ENCODE measurements at regions not wholly inside any gene's neighbourhood (a gene's known extent, or its start where the extent isn't known, plus 50 kb on each side); places are given as distances from the start of the nearest gene placed in this dataset.

- no peak overlapping the region for H3K4me3 ChIP-seq (ENCODE audit: low read length)
These were observed 95.2 kb upstream of the TIAM2 start for GRCh38 chr6:154899824-154900463.

DNA sequence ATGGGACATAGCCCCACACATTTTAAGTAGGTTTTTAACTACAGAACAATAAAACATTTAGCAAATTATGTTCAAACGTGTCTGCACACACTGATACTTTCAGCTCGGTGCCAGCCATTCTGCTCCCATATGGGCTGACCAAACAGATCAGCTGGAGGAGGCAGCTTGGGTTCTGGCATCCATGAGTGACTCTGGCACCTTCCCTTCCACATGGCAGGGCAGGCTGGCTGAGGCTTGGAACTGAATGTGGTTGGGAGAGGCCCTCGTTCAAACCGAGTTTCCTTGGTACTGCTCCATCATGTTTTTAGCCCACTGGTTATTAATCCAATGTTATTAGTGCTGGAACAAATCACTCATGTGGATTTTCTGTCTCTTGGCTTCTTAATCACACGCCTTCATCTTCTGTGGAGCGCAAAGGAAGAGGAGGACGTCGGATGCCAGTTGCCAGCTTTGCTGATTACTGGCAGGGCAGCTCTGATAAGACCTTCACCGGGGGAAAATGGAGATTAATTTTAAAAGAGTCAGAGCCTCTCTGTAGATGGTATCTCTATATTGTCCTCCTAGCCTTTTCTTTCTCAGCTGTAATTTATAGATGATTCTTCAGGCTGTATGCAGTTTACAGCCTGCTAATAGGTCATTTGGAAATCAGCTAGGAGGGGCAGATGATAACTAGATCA is 93.1 kb upstream of the TIAM2 start:
- DNase-seq: no peak
- 90% methylated on average over 2 of the region's 9 CpGs for WGBS (ENCODE audit: insufficient coverage, low lambda C conversion rate)
- Histone ChIP-seq H3K36me3 (ENCODE audit: control insufficient read depth, insufficient read depth, low read length) (no peaks in the 10 kb centered on the region), H3K4me1 (ENCODE audit: control insufficient read depth, insufficient read depth, low read length) (peaks cover 9% of the 10 kb centered on the region), H3K9me3 (ENCODE audit: control insufficient read depth, low read depth, low read length) (no peaks in the 10 kb centered on the region), H3K4me3 (ENCODE audit: low read length) (no peak overlapping the region), H3K27me3 (ENCODE audit: control insufficient read depth, insufficient read depth, low read length) (no peaks in the 10 kb centered on the region), H3K27ac (ENCODE audit: low read length) (no peak overlapping the region)

More at GRCh38 chr6:154899824-154900463, 95.2 kb upstream of the TIAM2 start:
- Histone ChIP-seq H3K27ac (ENCODE audit: low read length) (peak overlapping the region; percentile 67), H3K27me3 (ENCODE audit: control insufficient read depth, insufficient read depth, low read length) (no peaks in the 10 kb centered on the region), H3K9me3 (ENCODE audit: control insufficient read depth, low read depth, low read length) (no peaks in the 10 kb centered on the region), H3K4me1 (ENCODE audit: control insufficient read depth, insufficient read depth, low read length) (peaks cover 9% of the 10 kb centered on the region), H3K36me3 (ENCODE audit: control insufficient read depth, insufficient read depth, low read length) (no peaks in the 10 kb centered on the region)
- 72% methylated on average over 3 of the region's 10 CpGs for WGBS (ENCODE audit: insufficient coverage, low lambda C conversion rate)
- DNase-seq: peak; percentile 42 to 69

GRCh38 chr6:154907291-154907690 is 87.8 kb upstream of the TIAM2 start:
- DNase-seq: no peak
- Histone ChIP-seq H3K27me3 (ENCODE audit: control insufficient read depth, insufficient read depth, low read length) (no peaks in the 10 kb centered on the region), H3K9me3 (ENCODE audit: control insufficient read depth, low read depth, low read length) (no peaks in the 10 kb centered on the region), H3K36me3 (ENCODE audit: control insufficient read depth, insufficient read depth, low read length) (no peaks in the 10 kb centered on the region), H3K4me3 (ENCODE audit: low read length) (no peak overlapping the region), H3K27ac (ENCODE audit: low read length) (no peak overlapping the region), H3K4me1 (ENCODE audit: control insufficient read depth, insufficient read depth, low read length) (no peaks in the 10 kb centered on the region)
- no CpG with 5 or more reads among the region's 3 CpGs for WGBS (ENCODE audit: insufficient coverage, low lambda C conversion rate)

DNA sequence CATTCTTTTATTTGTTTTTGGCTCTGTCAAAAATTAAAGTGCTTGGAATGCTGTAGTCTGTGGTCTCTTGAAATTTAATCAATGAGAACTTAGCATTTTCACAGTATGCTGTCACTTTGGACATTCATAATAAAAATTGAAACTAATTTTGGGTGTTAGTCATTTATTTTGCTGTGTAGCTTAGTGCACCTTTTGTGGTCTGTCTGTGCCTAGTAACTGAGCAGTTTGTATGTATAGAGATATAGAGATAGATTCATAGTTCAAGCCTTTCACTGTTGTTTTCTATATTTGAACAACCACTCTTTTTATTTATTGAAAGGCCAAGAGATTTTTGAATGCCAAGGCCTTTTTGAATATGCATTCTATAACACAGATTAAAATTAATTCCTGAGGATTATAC is 86.4 kb upstream of the TIAM2 start:
- Histone ChIP-seq H3K27me3 (ENCODE audit: control insufficient read depth, insufficient read depth, low read length) (no peaks in the 10 kb centered on the region), H3K4me3 (ENCODE audit: low read length) (no peak overlapping the region), H3K36me3 (ENCODE audit: control insufficient read depth, insufficient read depth, low read length) (no peaks in the 10 kb centered on the region), H3K9me3 (ENCODE audit: control insufficient read depth, low read depth, low read length) (no peaks in the 10 kb centered on the region), H3K27ac (ENCODE audit: low read length) (no peak overlapping the region), H3K4me1 (ENCODE audit: control insufficient read depth, insufficient read depth, low read length) (no peaks in the 10 kb centered on the region)
- no peak for DNase-seq

GRCh38 chr6:154909311-154909710 is 85.8 kb upstream of the TIAM2 start:
- H3K4me1 ChIP-seq (ENCODE audit: control insufficient read depth, insufficient read depth, low read length): no peaks in the 10 kb centered on the region
- 100% methylated on average over 1 of the region's 1 CpG for WGBS (ENCODE audit: insufficient coverage, low lambda C conversion rate)
- no peaks in the 10 kb centered on the region for H3K27me3 ChIP-seq (ENCODE audit: control insufficient read depth, insufficient read depth, low read length)
- H3K9me3 ChIP-seq (ENCODE audit: control insufficient read depth, low read depth, low read length): no peaks in the 10 kb centered on the region
- H3K27ac ChIP-seq (ENCODE audit: low read length): no peak overlapping the region
- DNase-seq: no peak
- H3K4me3 ChIP-seq (ENCODE audit: low read length): no peak overlapping the region
- no peaks in the 10 kb centered on the region for H3K36me3 ChIP-seq (ENCODE audit: control insufficient read depth, insufficient read depth, low read length)

DNA sequence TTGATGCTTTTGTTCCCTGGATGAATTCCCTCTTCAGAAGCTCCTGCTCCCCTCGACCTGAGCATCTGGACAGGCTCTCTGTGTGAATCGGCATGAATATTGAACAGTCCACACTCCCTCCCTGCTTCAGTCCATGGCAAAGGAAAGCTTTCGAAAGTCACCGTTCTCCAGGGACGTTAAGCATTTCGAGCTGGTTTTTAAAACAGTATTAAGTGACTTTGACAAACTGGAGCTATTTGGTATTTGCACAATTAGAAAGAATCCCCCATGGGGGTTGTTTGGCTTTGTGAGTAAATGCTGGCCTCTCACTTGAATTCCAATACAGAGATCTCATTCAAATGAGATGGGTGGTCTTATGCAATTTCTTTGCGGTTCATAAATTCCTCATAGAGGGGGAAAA is 85.3 kb upstream of the TIAM2 start:
- WGBS (ENCODE audit: insufficient coverage, low lambda C conversion rate): 91% methylated on average over 4 of the region's 7 CpGs
- Histone ChIP-seq H3K27ac (ENCODE audit: low read length) (no peak overlapping the region), H3K4me1 (ENCODE audit: control insufficient read depth, insufficient read depth, low read length) (no peaks in the 10 kb centered on the region), H3K9me3 (ENCODE audit: control insufficient read depth, low read depth, low read length) (no peaks in the 10 kb centered on the region), H3K27me3 (ENCODE audit: control insufficient read depth, insufficient read depth, low read length) (no peaks in the 10 kb centered on the region), H3K36me3 (ENCODE audit: control insufficient read depth, insufficient read depth, low read length) (no peaks in the 10 kb centered on the region), H3K4me3 (ENCODE audit: low read length) (no peak overlapping the region)
- no peak for DNase-seq

GRCh38 chr6:154914288-154914687 is 80.8 kb upstream of the TIAM2 start:
- no peak for DNase-seq
- Histone ChIP-seq H3K4me1 (ENCODE audit: control insufficient read depth, insufficient read depth, low read length) (no peaks in the 10 kb centered on the region), H3K27ac (ENCODE audit: low read length) (no peak overlapping the region), H3K36me3 (ENCODE audit: control insufficient read depth, insufficient read depth, low read length) (no peaks in the 10 kb centered on the region), H3K9me3 (ENCODE audit: control insufficient read depth, low read depth, low read length) (no peaks in the 10 kb centered on the region), H3K27me3 (ENCODE audit: control insufficient read depth, insufficient read depth, low read length) (no peaks in the 10 kb centered on the region), H3K4me3 (ENCODE audit: low read length) (no peak overlapping the region)
- WGBS (ENCODE audit: insufficient coverage, low lambda C conversion rate): no CpG with 5 or more reads among the region's 4 CpGs

- Histone ChIP-seq H3K4me1 (ENCODE audit: control insufficient read depth, insufficient read depth, low read length) (no peaks in the 10 kb centered on the region), H3K27me3 (ENCODE audit: control insufficient read depth, insufficient read depth, low read length) (no peaks in the 10 kb centered on the region), H3K4me3 (ENCODE audit: low read length) (no peak overlapping the region), H3K27ac (ENCODE audit: low read length) (no peak overlapping the region), H3K9me3 (ENCODE audit: control insufficient read depth, low read depth, low read length) (no peaks in the 10 kb centered on the region), H3K36me3 (ENCODE audit: control insufficient read depth, insufficient read depth, low read length) (no peaks in the 10 kb centered on the region)
- DNase-seq: no peak
- WGBS (ENCODE audit: insufficient coverage, low lambda C conversion rate): no CpG with 5 or more reads among the region's 5 CpGs
These were observed 78.3 kb upstream of the TIAM2 start for GRCh38 chr6:154916857-154917256.

GRCh38 chr6:154917941-154918340 is 77.2 kb upstream of the TIAM2 start:
- 100% methylated on average over 3 of the region's 7 CpGs for WGBS (ENCODE audit: insufficient coverage, low lambda C conversion rate)
- Histone ChIP-seq H3K36me3 (ENCODE audit: control insufficient read depth, insufficient read depth, low read length) (no peaks in the 10 kb centered on the region), H3K4me3 (ENCODE audit: low read length) (no peak overlapping the region), H3K27me3 (ENCODE audit: control insufficient read depth, insufficient read depth, low read length) (no peaks in the 10 kb centered on the region), H3K9me3 (ENCODE audit: control insufficient read depth, low read depth, low read length) (no peaks in the 10 kb centered on the region), H3K27ac (ENCODE audit: low read length) (no peak overlapping the region), H3K4me1 (ENCODE audit: control insufficient read depth, insufficient read depth, low read length) (no peaks in the 10 kb centered on the region)
- DNase-seq: no peak

DNA sequence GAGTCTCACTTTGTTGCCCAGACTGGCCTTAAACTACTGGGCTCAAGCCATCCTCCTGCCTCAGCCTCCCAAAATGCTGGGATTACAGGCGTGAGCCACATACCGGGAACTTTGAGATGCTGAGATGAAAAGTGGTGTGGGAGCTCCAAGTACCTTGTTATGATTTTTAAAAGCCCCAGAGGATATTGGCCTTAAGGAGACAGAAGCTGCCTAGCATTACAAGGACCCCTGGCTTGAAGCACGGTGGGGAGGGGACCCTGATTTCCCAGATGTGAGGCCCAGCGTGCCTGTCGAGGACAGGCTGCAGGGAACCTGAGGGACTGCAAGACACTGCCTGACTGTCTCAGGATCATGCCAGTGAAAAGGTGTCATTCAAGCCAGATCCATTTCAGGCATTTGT is 75.3 kb upstream of the TIAM2 start:
- Histone ChIP-seq H3K27ac (ENCODE audit: low read length) (no peak overlapping the region), H3K36me3 (ENCODE audit: control insufficient read depth, insufficient read depth, low read length) (no peaks in the 10 kb centered on the region), H3K4me3 (ENCODE audit: low read length) (no peak overlapping the region), H3K9me3 (ENCODE audit: control insufficient read depth, low read depth, low read length) (no peaks in the 10 kb centered on the region), H3K27me3 (ENCODE audit: control insufficient read depth, insufficient read depth, low read length) (no peaks in the 10 kb centered on the region), H3K4me1 (ENCODE audit: control insufficient read depth, insufficient read depth, low read length) (no peaks in the 10 kb centered on the region)
- no CpG with 5 or more reads among the region's 5 CpGs for WGBS (ENCODE audit: insufficient coverage, low lambda C conversion rate)
- no peak for DNase-seq
